Forelimb muscle (tissue), 1 donor: ENCODE measurements at regions not wholly inside any gene's neighbourhood (a gene's known extent, or its start where the extent isn't known, plus 50 kb on each side); places are given as distances from the start of the nearest gene placed in this dataset.
"Not testable (repeated sequence)": the region's sequence is repeated elsewhere in the genome, so short reads cannot be mapped to it uniquely, and the experiment has no call there.

Source experiments
- DNase-seq: peaks from one replicate; pipeline ENCODE4 v3.0.0-alpha.2; 2013; ENCODE audit warnings: low read depth

DNA sequence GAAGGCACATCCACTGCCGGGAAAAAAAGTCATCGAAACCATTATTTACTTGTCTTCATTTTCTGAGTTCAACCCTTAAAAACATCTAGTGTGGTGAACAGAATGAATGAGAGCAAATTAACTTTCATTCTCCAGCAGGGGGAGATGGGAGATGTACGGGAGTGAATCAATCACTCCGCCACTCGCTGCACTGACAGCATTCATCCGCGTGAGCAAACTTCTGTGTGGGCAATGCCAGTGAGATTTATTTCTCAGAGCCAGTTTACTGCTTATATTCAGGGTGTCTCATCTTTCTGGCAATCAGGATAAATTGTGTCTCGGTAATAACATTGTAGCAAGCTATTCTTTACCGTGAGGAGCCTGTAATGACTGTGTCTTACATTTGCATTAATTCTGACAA, 463.6 kb upstream of the MIS18BP1 start:
- no peak for DNase-seq

DNA sequence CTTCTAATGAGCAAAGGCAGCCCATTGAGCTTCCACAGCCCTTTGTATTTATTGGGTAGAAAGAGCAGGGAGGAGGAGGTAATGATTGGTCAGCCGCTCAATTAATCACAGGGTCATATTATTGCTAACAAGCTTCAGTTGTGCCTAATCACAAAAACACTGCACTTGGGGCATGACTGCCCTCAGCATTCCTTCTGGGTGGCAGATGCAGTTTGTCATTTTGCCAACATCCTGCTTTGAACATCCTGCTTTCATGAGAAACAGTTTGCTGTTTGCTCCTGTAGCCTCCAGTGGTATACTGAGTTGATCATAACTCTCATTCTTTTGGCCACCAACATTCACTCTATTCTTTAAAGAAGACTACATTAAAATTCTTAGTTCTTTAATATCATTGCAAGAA, 462.9 kb upstream of the MIS18BP1 start:
- no peak for DNase-seq

DNA sequence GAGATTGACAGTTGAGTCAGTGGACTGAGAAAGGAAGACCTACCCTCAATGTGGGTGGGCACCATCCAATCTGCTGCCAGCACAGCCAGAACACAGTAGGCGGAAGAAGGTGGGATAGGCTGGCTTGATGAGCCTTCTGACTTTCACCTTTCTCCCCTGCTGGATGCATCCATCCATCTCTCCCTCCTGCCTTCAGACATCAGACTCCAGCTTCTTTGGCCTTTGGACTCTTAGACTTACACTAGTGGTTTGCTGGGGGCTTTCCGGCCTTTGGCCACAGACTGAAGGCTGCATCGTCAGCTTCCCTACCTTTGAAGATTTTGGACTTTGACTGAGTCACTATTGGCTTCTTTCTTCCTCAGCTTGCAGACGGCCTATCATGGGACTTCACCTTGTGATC, 456.5 kb upstream of the MIS18BP1 start:
- no peak for DNase-seq

DNA sequence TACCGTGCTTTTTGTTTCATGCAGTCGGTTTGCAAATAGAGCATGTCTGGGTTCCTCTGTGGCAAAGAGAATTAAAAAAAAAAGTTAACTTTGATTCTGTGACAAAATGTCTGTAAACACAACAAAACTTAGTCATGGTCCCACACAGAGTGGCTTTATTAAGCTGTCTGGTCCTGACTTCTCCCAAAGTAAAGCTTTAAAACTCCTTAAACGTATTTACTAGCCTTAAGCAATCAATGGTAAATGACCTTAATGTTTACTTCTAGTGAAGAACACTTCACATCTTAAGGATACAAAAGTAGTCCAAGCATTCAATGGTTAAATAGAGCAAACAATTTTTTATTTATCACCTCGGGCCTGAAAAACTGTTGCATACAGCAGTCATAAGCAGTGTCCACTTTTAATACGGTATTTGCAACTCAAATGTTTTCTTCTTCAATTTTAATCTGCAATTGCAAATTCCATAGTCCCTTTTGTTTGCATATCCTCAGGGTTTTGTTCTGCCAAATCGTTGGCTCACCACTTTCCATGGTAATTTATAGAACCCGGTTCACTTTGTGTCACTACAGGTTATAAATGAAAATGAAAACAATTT, 453.0 kb upstream of the MIS18BP1 start:
- no peak for DNase-seq

DNA sequence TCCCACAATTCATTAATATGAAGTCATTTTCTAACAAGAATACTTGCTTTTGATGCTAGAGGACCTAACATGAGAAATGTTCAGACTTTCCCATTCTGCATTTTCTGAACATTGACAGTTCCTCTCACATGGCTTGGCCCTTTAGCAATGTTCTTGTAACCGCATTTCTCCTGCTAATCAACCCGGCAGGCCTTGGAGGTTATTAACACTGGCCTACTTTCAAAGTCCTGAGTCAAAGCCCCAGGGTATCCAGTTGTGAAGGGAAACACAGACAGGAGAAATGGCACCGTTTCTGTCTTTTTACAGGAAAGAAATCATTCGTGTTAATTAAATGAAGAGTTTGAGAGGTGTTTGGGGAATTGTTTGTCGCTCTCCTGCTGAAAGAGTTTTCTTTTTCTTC, 446.5 kb upstream of the MIS18BP1 start:
- no peak for DNase-seq

DNA sequence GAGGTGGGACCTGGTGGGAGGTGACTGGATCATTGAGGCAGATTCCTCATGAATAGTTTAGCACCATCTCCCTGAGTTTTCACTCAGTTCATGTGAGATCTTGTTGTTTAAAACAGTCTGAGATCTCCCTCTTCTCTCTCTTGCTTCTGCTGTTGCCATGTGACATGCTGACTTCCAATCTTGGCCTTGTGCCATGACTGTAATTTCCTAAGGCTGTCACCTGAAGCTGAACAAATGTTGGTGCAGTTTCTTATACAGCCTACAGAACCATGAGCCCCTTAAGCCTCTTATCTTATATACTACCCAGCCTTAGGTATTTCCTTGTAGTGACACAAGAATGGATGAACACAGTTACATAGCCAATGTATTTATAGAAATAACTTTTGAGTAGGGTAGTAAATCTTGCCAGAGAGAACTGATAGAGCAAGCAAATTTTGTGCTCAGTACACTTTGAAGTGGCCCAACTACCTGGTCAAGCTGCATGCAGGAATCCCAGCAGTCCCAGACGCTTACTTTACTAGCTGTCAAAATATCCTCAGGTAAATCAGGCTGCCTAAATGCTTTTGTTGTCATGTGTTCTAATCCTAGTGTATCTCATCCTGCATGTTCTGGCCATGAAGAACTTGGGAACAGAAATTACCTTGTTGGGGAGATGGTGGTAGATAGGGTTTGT, 445.6 kb upstream of the MIS18BP1 start:
- no peak for DNase-seq

DNA sequence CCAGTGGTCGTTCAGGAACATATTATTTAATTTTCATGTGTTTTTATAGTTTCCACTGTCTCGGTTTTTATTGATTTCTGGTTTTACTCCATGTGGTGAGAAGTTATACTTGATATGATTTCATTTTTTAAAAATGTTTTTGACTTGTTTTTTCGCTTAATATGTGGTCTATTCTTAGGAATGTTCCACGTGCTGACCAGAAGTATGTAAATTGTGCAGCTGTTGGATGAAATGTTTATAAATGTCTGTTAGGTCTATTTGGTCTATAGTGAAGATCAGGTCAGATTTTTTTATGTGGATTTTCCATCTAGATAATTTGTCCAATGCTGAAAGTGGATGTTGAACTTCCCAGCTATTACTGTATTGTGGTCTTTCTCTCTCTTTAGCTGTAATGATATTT, 433.8 kb upstream of the MIS18BP1 start:
- no peak for DNase-seq

DNA sequence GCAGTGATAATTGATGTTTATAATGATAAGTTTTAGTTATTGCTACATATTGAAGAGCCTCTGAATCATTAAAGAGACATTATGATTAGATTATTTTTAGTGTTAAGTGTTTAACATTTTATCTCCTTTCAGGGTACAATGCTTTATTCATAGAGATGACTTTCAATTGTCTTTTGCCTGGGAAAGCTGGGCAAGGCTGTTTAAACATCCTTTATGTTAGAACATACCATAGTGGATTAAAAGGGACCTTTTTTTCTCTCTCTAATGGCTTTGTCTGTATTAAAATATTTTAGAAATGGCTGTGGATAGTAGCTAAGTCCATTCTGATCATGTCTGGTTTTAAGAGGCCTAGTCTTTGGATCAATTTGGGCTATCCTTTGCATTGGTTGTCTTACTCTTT, 427.5 kb upstream of the MIS18BP1 start:
- no peak for DNase-seq

DNA sequence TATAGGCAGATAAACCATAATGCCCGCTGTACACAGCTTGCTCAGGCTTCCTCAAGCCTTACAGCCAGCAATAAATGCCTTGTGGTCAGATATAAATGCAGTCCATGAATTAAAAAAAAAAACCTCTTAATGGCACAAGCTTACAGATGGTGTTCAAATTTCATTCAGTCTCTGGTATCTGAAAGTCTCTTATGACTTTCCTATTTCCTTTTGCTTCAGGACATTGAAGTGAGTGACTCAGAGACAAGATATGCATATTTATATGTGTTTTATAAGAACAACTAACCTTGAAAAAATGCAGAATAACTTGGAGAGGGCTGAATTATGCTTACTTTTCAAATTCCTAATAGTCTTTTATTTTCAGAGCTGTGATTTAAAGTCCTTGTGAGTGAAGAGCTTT, 426.9 kb upstream of the MIS18BP1 start:
- no peak for DNase-seq

DNA sequence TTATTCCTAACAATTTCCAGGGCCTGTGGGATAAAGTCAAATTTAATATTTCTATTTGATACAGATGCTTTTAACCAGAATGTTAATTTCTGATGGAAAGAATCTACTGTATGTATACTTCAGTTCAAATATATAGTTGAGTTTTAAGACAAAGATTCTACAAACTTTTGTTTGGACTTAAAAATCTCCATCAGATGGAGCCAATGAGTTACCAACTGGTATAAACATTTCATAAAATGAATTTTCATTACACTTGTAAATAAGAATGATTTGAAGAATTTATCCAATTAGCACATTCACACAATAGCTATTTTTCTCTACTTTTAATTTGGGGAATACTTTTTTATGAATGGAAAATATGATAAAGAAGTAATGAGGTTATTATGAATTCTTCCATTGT, 425.2 kb upstream of the MIS18BP1 start:
- no peak for DNase-seq

DNA sequence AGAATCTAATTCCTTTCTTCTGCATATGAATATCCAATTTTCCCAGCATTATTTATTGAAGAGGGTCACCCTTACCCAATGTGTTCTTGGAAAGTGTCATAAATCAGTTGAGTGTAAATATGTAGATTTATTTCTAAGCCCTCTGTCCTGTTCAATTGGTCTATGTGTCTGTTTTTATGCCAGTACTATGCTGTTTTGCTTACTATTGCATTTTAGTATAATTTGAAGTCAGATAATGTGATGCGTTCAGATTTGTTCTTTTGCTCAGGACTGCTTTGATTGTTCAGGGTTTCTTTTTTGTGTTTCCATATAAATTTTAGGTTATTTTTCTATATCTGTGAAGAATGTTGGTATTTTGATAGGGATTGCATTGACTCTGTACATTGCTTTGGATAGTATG, 420.4 kb upstream of the MIS18BP1 start:
- no peak for DNase-seq

DNA sequence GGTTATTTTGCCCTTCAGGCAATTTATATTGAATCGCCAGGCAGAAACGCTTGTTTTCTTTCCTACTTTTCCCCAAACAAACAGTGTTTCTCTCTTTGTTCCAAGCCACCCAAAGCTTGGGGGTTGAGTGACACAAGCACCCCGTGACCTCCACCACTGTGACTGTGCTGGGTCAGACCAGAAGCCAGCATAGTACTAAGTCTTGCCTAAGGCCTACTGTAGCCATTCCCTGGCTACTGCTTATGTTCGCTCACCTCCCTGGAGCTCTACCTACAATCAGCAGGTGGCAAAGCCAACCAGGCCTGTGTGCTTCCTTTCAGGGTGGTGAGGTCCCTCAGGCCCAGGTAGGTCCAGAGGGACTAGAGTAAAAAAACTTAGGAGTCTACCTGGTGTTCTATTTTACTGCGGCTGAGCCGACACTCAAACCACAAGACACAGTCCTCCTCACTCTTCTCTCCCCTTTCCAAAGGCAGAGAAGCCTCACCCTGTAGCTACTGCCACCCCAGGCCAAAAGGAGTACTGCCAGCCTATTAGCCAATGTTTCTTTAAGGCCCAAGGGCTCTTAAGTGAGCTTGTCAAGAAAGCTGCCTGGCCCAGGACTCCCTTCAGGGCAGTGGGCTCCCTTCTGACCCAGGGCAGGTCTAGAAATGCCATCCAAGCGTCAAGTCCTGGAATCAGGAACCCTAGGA, 411.8 kb upstream of the MIS18BP1 start:
- no peak for DNase-seq

DNA sequence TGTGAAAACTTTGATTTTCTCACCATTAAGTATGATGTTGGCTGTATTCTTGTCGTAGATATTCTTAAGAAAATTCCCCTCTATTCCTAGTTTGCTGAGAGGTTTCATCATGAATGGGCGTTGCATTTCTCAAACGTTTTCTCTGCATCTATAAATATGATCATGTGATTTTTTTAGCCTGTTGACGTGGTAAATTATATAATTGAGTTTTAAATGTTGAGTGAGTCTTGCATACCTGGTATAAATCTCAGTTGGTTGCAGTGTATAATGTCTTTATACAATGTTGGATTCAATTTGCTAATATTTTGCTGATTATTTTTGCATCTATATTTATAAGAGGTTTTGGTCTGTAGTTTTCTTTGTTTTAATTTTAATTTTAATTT, 405.9 kb upstream of the MIS18BP1 start:
- no peak for DNase-seq

DNA sequence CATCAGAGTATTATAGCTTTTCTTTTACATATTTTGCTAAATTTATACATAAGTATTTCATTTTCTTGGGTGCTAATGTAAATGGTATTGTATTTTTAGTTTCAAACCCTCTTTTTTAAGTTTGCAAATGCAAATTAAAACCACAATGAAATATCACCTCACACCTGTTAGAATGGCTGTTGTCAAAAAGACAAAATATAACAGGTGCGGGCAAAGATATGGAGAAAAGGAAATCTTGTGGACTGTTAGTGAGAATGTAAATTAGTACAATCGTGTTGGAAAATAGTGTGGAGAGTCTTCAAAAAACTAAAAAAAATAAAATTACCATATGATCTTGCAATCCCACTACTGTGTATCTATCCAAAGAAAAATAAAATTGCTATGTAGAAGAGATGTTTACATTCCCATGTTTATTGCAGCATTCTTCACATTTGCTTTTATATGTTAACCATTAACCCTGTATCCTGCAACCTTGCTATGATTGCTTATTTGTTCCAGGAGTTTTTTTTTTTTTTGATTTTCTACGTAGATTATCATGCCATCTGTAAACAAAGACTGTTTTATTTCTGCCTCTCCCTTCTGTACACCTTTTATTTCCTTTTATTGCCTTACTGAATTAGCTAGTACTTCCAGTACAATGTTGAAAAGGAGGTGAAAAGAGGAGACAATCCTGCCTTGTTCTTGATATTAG, 405.4 kb upstream of the MIS18BP1 start:
- DNase-seq: no peak

DNA sequence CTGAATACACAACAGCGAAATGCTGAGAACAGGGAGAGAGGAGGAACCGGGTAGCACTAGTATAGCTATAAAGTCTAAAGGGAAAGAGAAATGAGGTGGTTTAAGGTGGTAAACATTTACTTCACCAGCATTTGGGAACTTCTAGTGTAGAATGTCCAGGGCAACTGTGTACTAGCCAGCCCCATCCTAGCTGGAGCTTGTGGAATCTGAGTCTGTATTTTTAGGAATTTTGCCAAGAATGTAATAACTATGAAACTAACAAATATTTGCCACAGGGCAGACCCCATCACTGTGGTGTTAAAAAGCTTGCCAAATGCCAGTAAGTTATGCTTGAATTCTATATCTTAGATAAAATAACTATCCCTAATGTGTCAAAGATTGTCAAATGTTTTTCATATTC, 398.9 kb upstream of the MIS18BP1 start:
- DNase-seq: no peak

DNA sequence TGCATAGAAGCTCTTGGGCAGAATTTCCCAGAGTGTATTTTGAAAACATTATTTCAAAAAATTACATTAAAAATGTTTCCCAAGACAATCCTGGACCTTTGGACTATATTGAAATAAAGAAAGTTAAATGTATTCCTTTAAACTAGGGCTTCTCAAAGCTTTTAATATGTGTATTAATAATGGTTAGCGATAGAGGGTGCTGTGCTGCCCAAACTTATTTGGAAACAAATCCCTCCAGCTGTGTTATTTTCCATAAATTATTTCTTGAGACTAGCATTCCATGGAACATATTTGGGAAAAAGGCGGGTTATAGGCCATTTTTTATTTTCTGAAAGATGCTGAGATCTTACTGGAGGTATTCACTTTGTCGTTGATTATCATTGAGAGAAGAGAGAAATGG, 397.8 kb upstream of the MIS18BP1 start:
- DNase-seq: no peak

DNA sequence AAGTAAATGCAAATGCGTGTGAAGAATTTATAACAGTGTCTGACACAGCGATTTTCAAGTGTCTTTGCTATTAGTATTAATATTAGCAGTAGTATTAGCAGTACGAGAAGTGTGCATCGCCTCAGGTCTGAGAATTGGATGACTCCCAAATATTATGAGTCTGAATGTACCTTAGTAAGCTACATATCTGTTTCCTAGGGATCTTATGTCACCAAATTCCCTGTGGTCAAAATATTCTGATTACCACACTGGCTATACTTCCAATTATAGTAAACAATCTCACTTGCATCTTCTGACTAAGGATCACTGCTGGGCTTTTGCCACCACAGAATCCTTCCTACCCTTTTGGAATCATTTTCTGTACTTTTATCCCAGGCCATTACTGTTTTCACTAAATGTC, 396.0 kb upstream of the MIS18BP1 start:
- DNase-seq: no peak

DNA sequence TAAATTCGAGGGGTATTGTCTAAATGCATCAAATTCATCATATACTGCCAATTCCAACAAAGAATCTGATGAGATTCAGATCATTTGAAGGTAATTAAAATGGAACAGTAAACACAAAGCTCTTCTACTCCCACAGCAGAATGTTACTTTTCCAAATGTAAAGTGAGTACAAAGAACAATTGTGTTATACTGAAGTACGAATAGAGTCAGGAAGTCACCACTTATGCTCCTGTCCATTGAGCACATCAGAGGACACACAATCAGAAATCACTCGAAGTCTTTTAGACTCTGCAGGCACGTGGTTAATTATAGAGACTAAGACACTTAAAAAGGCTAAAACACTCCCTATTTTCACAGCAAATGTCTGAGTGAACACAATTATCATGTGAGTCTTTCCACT, 388.5 kb upstream of the MIS18BP1 start:
- no peak for DNase-seq

DNA sequence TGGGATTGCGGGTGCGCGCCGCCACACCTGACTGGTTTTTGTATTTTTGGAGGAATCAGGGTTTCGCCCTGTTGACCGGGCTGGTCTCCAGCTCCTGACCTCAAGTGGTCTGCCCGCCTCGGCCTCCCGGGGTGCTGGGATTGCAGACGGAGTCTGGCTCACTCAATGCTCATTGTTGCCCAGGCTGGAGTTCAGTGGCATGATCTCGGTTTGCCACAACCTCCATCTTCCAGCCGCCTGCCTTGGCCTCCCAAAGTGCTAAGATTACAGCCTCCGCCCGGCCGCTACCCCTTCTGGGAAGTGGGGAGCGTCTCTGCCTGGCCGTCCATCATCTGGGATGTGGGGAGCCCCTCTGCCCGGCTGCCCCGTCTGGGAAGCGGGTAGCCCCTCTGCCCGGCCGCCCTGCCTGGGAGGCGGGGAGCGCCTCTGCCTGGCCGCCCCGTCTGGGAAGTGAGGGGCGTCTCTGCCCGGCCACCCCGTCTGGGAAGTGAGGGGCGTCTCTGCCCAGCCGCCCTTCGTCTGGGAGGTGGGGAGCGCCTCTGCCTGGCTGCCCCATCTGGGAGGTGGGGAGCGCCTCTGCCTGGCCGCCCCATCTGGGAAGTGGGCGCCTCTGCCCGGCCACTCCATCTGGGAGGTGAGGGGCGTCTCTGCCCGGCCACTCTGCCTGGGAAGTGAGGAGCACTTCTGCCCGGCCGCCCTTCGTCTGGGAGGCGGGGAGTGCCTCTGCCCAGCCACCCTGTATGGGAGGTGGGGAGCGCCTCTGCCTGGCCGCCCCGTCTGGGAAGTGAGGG, 381.8 kb upstream of the MIS18BP1 start:
- DNase-seq: not testable (repeated sequence)

DNA sequence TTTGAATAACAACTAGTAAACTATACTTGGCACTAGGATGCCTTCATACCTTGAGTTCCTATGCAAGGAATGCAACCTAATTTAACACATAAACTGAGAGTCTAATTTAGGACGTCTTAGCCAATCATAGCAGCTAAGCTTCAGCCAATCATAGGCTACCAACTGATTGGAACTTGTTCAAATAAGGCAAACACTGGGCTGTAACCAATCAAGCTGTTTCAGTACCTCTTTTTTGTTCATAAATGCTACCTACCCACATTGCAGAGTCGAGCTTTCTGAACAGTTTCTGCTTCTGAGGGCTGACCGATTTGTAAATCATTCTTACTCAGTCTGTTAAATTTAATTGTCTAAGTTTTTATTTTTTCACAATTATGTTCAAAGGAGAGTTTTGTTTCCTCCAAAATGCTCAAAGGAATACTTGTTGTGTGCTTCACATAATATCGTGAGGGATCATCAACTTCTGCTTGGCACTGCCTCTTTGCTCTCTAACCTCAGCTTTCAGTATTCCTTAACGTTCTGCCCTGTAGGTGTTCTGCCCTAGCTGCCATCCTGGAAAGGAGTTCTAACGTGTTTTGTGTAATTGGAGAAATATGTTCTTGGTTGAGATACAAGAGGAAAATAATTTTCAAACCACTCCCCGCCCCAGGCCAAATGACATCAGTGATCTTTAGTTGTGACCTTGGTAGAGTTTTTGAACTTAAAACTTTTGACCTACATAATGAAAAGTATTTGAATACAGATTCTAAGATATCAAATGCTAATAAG, 380.4 kb upstream of the MIS18BP1 start:
- no peak for DNase-seq

DNA sequence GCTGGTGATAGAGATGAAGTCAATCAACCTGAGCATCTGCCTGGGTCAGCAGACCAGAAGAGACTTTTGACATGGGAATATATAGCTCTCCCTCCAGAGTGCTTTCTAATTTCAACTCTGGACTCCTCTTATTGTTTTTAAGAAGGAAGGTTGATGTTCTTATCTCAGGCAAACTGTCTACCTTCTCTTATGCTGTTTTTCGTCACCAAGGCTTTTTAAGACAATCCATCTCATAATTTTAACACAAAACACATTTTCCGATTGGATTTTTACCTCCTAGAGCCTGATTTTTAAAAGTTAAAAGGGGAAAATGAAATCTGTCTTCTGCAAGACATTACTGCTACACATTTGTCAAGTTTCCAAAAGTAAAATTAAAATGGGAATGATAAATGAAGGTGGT, 368.7 kb upstream of the MIS18BP1 start:
- no peak for DNase-seq
